HCT116 (cell line): ENCODE measurements at regions not wholly inside any gene's neighbourhood (a gene's known extent, or its start where the extent isn't known, plus 50 kb on each side); places are given as distances from the start of the nearest gene placed in this dataset.
"Not testable (repeated sequence)": the region's sequence is repeated elsewhere in the genome, so short reads cannot be mapped to it uniquely, and the experiment has no call there.

Source experiments
- MAX ChIP-seq: IDR thresholded peaks from 2 replicates; pipeline ENCODE4 v1.6.1; 2012
- TF ChIP-seq, protein P1 (sequence below), 3 experiments: fragments of 200-600 bp in 1 of 3; sonication (generic) in 1 of 3; IDR thresholded peaks in 2 of 3; conservative IDR thresholded peaks in 1 of 3; 2 replicates each; pipeline ENCODE4 v1.5.1; 2012 to 2017; ENCODE audit warnings: low read depth in 2 of 3, low read length in 2 of 3, antibody characterized with exemption in 1 of 3, borderline replicate concordance in 1 of 3, control low read depth in 1 of 3, mild to moderate bottlenecking in 1 of 3, mixed read lengths in 1 of 3, mixed run types in 1 of 3, moderate library complexity in 1 of 3; ENCODE audit not compliant: insufficient read depth in 1 of 3

DNA sequence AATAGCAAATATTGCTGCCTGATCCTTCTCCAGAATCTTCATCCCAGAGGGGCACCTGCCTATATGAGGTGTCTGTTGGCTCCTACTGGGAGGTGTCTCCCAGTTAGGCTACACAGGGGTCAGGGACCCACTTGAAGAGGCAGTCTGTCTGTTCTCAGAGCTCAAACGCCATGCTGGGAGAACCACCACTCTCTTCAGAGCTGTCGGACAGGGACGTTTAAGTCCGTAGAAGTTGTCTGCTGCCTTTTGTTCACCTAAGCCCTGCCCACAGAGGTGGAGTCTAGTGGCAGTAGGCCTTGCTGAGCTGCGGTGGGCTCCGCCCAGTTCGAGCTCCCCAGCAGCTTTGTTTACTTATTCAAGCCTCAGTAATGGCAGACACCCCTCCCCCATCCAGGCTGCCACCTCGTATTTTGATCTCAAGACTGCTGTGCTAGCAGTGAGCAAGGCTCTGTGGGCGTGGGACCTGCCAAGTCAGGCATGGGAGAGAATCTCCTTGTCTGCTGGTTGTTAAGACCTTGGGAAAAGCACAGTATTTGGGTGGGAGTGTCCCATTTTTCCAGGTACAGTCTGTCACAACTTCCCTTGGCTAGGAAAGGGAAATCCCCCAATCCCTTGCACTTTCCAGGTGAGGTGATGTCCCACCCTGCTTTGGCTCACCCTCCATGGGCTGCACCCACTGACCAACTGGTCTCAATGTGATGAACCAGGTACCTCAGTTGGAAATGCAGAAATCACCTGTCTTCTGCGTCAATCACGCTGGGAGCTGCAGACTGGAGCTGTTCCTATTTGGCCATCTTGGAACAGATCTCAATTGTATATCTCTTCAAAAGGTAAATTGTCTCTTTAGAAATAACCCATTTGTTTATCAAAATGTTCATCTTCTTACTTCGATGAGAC is 87.4 kb upstream of the ITPRID2 start:
- TF ChIP-seq, protein P1, sequence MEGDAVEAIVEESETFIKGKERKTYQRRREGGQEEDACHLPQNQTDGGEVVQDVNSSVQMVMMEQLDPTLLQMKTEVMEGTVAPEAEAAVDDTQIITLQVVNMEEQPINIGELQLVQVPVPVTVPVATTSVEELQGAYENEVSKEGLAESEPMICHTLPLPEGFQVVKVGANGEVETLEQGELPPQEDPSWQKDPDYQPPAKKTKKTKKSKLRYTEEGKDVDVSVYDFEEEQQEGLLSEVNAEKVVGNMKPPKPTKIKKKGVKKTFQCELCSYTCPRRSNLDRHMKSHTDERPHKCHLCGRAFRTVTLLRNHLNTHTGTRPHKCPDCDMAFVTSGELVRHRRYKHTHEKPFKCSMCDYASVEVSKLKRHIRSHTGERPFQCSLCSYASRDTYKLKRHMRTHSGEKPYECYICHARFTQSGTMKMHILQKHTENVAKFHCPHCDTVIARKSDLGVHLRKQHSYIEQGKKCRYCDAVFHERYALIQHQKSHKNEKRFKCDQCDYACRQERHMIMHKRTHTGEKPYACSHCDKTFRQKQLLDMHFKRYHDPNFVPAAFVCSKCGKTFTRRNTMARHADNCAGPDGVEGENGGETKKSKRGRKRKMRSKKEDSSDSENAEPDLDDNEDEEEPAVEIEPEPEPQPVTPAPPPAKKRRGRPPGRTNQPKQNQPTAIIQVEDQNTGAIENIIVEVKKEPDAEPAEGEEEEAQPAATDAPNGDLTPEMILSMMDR (IDR thresholded peaks at IDR 0.05 in 2 of 3, conservative IDR thresholded peaks at IDR 0.05 in 1 of 3; ENCODE audit: borderline replicate concordance in 1 of 3, insufficient read depth in 1 of 3, low read depth in 2 of 3, low read length in 2 of 3) = not testable (repeated sequence)
- not testable (repeated sequence) for TF ChIP-seq MAX
